Activated naive CD8-positive, alpha-beta T cell treated with anti-CD3 and anti-CD28 coated beads for 36 hours (primary cell): ENCODE measurements at regions not wholly inside any gene's neighbourhood (a gene's known extent, or its start where the extent isn't known, plus 50 kb on each side); places are given as distances from the start of the nearest gene placed in this dataset.

ENCODE experiments used
- DNase-seq: peaks from one replicate; pipeline ENCODE4 v3.0.0; 2021
- H3K27ac Mint-ChIP-seq: one replicate; pipeline ENCODE4 v1.8.0; 2022; ENCODE audit warnings: mild to moderate bottlenecking, moderate library complexity, mixed read lengths
- H3K27me3 Mint-ChIP-seq: one replicate; pipeline ENCODE4 v1.8.0; 2022; ENCODE audit warnings: mild to moderate bottlenecking, mixed read lengths
- H3K36me3 Mint-ChIP-seq: one replicate; pipeline ENCODE4 v1.8.0; 2021; ENCODE audit warnings: mild to moderate bottlenecking, mixed read lengths
- H3K4me1 Mint-ChIP-seq: one replicate; pipeline ENCODE4 v1.8.0; 2021; ENCODE audit warnings: mixed read lengths
- H3K4me3 Mint-ChIP-seq: one replicate; pipeline ENCODE4 v1.8.0; 2022; ENCODE audit warnings: mild to moderate bottlenecking, moderate library complexity, mixed read lengths
- H3K9me3 Mint-ChIP-seq: one replicate; pipeline ENCODE4 v1.8.0; 2022; ENCODE audit warnings: mixed read lengths

DNA sequence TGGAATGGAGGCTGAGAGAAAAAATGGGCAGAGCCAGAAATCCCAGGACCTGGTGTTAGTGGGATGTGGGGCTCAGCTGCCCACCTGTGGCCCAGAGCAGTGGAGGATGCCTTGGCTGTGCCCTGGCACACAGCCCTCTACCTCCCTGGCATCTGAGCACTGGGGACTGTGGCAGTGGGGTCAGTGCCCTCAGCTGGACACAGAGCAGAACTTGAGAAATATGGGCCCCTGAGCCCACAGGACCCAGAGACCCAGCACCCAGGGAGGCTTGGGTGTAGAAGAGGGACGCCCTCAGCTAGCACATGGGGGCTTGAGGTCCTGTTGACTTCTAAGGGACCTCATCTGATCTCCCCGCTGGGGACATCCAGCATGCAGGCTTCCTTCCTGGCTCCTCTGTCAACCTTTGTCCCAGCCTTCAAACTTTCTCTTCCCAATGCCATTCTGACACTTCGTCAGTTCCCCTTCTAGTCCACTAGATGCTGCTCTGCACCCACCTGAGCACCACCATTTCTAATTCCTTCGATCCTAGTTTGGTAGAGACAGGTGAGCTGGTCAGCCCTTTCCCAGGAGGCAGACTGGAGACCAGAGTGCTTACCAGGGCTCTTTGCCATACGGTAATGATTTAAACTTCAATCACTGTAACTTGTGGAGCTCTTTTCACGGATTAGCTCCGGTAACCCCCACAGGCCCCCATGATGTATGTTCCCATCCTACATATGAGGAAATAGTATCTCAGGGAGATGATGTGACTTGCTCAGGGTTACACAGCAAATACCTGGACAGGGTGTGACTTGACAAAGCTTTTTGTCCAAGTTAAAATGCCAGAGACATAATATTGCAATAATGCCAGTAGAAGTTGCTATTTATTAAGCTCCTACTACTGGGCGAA is 143.7 kb downstream of the ASCL4 start:
- Mint-ChIP-seq H3K27me3 (peaks cover 58% of the 10 kb centered on the region), H3K27ac (no peak overlapping the region), H3K36me3 (no peaks in the 10 kb centered on the region), H3K4me1 (no peaks in the 10 kb centered on the region), H3K9me3 (no peaks in the 10 kb centered on the region), H3K4me3 (no peak overlapping the region)
- DNase-seq, result no peak

DNA sequence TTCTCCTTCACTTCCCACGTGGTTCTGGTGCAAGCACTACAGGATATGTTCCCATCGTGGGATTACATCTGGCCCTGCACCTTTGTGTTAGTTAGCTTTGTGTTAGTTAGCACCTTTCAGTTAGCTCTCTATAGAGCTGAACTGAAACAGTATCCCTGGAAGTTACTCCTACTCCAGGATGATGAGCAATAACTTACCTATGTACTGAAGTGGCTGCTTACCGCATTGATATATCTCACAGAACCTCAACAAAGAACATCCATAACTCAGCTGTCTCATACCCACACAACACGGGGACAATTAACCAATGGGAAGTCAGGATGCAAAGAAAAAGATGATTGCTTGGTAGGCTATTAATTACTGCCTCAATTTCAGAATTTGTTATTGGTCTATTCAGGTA is 146.6 kb downstream of the ASCL4 start:
- DNase-seq, result no peak
- Mint-ChIP-seq H3K27me3 (peaks cover 45% of the 10 kb centered on the region), H3K27ac (no peak overlapping the region), H3K9me3 (no peaks in the 10 kb centered on the region), H3K4me3 (no peak overlapping the region), H3K4me1 (no peaks in the 10 kb centered on the region), H3K36me3 (no peaks in the 10 kb centered on the region)

GRCh38 chr12:107925125-107925524 is 150.6 kb downstream of the ASCL4 start:
- Mint-ChIP-seq H3K27ac (no peak overlapping the region), H3K36me3 (no peaks in the 10 kb centered on the region), H3K27me3 (peaks cover 39% of the 10 kb centered on the region), H3K4me1 (no peaks in the 10 kb centered on the region), H3K4me3 (no peak overlapping the region), H3K9me3 (no peaks in the 10 kb centered on the region)
- no peak for DNase-seq

- Mint-ChIP-seq H3K9me3 (no peaks in the 10 kb centered on the region), H3K4me1 (no peaks in the 10 kb centered on the region), H3K27me3 (peaks cover 36% of the 10 kb centered on the region), H3K4me3 (no peak overlapping the region), H3K27ac (no peak overlapping the region), H3K36me3 (no peaks in the 10 kb centered on the region)
- no peak for DNase-seq
Measured at GRCh38 chr12:107929436-107929835, 154.9 kb downstream of the ASCL4 start.

- Mint-ChIP-seq H3K36me3 (no peaks in the 10 kb centered on the region), H3K4me3 (no peak overlapping the region), H3K27ac (no peak overlapping the region), H3K4me1 (no peaks in the 10 kb centered on the region), H3K9me3 (no peaks in the 10 kb centered on the region), H3K27me3 (peaks cover 41% of the 10 kb centered on the region)
- no peak for DNase-seq
Measured at GRCh38 chr12:107931761-107932160, 157.3 kb downstream of the ASCL4 start.

GRCh38 chr12:107938446-107938845 is 163.9 kb downstream of the ASCL4 start:
- DNase-seq, result no peak
- Mint-ChIP-seq H3K4me1 (no peaks in the 10 kb centered on the region), H3K9me3 (peaks cover 15% of the 10 kb centered on the region), H3K27ac (no peak overlapping the region), H3K27me3 (peaks cover 17% of the 10 kb centered on the region), H3K36me3 (no peaks in the 10 kb centered on the region), H3K4me3 (no peak overlapping the region)

DNA sequence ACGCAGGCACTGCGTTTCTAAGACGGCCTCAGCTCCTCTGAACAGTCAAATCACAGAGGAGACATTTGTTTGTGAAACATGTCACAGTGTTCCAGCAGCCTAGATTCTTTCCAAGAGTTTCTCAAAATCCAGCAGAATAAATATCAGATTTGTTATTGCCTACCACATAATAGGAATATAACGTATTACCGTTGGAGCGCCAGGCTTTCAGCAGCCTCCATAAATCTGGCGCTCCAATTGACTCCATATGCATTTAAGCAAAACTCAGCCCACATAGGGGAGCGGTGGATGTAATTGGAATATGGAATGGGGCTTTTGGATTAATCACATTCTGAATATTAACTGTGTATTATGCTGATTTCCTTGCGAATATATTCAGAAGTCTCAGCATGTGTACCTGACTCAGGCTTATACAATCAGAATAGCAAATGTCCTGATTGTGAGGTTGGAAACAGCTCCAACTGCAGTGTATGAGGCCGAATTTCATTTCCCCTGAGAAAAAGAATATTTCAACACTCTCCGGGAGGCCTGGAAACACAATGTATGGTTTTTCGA is 174.0 kb downstream of the ASCL4 start:
- H3K36me3 Mint-ChIP-seq, result no peaks in the 10 kb centered on the region
- H3K4me1 Mint-ChIP-seq, result no peaks in the 10 kb centered on the region
- peaks cover 2% of the 10 kb centered on the region for H3K9me3 Mint-ChIP-seq
- H3K27ac Mint-ChIP-seq, result no peak overlapping the region
- DNase-seq, result no peak
- H3K4me3 Mint-ChIP-seq, result no peak overlapping the region
- peaks cover 9% of the 10 kb centered on the region for H3K27me3 Mint-ChIP-seq

GRCh38 chr12:107951024-107951423 is 176.5 kb downstream of the ASCL4 start:
- Mint-ChIP-seq H3K9me3 (no peaks in the 10 kb centered on the region), H3K27me3 (no peaks in the 10 kb centered on the region), H3K4me3 (no peak overlapping the region), H3K4me1 (no peaks in the 10 kb centered on the region), H3K27ac (no peak overlapping the region), H3K36me3 (no peaks in the 10 kb centered on the region)
- no peak for DNase-seq

GRCh38 chr12:107955966-107956643 is 173.0 kb upstream of the WSCD2 start:
- Mint-ChIP-seq H3K4me1 (no peaks in the 10 kb centered on the region), H3K27me3 (no peaks in the 10 kb centered on the region), H3K27ac (no peak overlapping the region), H3K4me3 (no peak overlapping the region), H3K36me3 (no peaks in the 10 kb centered on the region), H3K9me3 (no peaks in the 10 kb centered on the region)
- DNase-seq, result no peak

DNA sequence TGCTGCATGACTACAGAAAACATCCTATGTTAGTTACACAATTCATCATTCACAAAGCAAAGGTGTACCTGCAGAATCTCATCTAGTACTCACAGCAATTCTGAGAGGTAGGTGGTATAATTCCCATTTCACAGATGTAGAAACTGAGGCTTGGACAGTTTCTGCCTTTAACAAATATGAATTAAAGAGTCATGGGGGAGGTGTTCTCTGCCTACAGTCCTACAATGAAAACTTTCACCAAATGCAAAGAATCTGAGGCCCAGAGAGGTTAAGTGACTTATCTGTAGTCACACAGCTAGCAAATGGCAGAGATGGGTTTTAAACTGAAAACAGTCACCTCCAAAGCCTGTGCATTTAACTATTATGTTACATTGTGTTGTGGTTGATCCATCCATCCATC is 171.6 kb upstream of the WSCD2 start:
- DNase-seq, result no peak
- Mint-ChIP-seq H3K27me3 (no peaks in the 10 kb centered on the region), H3K36me3 (no peaks in the 10 kb centered on the region), H3K9me3 (no peaks in the 10 kb centered on the region), H3K4me1 (no peaks in the 10 kb centered on the region), H3K27ac (no peak overlapping the region), H3K4me3 (no peak overlapping the region)

- H3K27me3 Mint-ChIP-seq, result no peaks in the 10 kb centered on the region
Measured at GRCh38 chr12:107963635-107964034, 165.5 kb upstream of the WSCD2 start.

DNA sequence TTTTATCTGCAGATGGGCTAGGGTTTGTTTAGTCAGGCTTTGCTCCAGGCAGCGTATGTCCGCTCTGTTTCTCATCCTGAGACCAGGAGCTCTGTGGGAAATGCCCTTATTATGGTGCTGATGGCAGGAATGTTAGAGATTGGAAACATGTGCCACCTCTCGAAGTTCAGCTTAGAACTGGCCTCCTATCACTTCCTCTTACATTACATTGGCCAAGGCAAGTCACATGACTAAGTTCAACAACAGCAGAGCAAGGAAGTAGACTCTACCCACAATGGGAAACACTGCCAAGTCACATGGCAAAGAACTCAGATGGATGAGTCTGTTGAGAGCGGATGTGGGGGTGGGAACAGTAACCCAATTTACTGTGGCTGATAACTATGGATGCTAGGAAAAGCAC is 161.9 kb upstream of the WSCD2 start:
- H3K27ac Mint-ChIP-seq, result no peak overlapping the region
- H3K9me3 Mint-ChIP-seq, result peaks cover 1% of the 10 kb centered on the region
- DNase-seq, result no peak
- no peaks in the 10 kb centered on the region for H3K36me3 Mint-ChIP-seq
- no peak overlapping the region for H3K4me3 Mint-ChIP-seq
- H3K4me1 Mint-ChIP-seq, result no peaks in the 10 kb centered on the region
- H3K27me3 Mint-ChIP-seq, result no peaks in the 10 kb centered on the region

More at GRCh38 chr12:107963635-107964034, 165.5 kb upstream of the WSCD2 start:
- Mint-ChIP-seq H3K4me1 (no peaks in the 10 kb centered on the region), H3K27ac (no peak overlapping the region), H3K9me3 (no peaks in the 10 kb centered on the region), H3K36me3 (no peaks in the 10 kb centered on the region), H3K4me3 (no peak overlapping the region)
- no peak for DNase-seq

GRCh38 chr12:107973950-107974349 is 155.1 kb upstream of the WSCD2 start:
- Mint-ChIP-seq H3K36me3 (no peaks in the 10 kb centered on the region), H3K9me3 (peaks cover 6% of the 10 kb centered on the region), H3K27ac (no peak overlapping the region), H3K4me3 (no peak overlapping the region), H3K27me3 (peaks cover 28% of the 10 kb centered on the region), H3K4me1 (no peaks in the 10 kb centered on the region)
- DNase-seq, result no peak

DNA sequence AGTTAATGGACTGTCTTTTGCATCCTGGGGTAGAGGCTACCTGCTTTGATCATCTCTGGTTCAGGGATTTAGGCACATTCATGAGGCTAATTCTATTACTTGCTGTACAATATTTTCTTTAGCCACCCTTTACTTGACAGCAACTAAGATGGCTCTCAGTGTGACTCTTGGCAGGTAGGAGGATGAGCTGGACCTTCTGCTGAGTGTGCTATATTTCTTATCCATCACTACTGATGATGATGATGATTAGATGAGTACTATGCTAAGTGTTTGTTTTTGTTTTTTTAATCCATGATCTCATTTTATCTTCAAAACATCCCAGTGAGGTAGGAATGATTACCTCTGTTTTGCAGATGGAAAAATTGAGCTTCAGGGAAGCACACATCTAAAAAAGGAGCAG is 152.8 kb upstream of the WSCD2 start:
- no peak overlapping the region for H3K4me3 Mint-ChIP-seq
- no peaks in the 10 kb centered on the region for H3K36me3 Mint-ChIP-seq
- H3K4me1 Mint-ChIP-seq, result no peaks in the 10 kb centered on the region
- no peak for DNase-seq
- peaks cover 5% of the 10 kb centered on the region for H3K9me3 Mint-ChIP-seq
- peaks cover 34% of the 10 kb centered on the region for H3K27me3 Mint-ChIP-seq
- no peak overlapping the region for H3K27ac Mint-ChIP-seq

DNA sequence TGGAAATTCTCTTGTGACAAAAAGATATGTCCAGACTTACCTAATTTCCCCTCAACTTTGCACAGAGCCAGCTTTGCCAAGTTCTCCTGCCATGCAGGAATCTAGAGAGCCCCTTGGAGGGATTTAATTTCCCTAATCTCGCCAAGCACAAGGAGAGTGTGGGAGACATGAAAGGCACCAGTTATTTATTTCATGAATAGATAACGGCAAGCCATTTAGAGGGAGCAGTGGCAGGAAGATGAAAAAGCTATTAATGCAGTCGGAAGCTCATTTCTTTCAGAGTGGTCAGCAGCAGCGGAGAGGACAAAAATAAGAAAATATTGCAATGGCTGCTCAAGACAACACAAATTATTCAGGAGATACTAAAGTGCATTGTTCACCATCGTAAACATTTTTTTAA is 150.9 kb upstream of the WSCD2 start:
- Mint-ChIP-seq H3K36me3 (no peaks in the 10 kb centered on the region), H3K9me3 (peaks cover 5% of the 10 kb centered on the region), H3K4me1 (no peaks in the 10 kb centered on the region), H3K4me3 (no peak overlapping the region), H3K27ac (no peak overlapping the region), H3K27me3 (peaks cover 40% of the 10 kb centered on the region)
- DNase-seq, result no peak
